ENCODE measurements at regions not wholly inside any gene's neighbourhood (a gene's known extent, or its start where the extent isn't known, plus 50 kb on each side); places are given as distances from the start of the nearest gene placed in this dataset.

GRCh38 chr13:97141564-97142005, 80.5 kb upstream of the MBNL2 start (continued):
- TF ChIP-seq CEBPB (IDR thresholded peaks at IDR 0.05; ENCODE audit: borderline replicate concordance, low read depth, low read length): peak; percentile 38; the same call in 1 of the 2 replicates
- TF ChIP-seq ZNF441 (CRISPR knock-in tag; IDR thresholded peaks at IDR 0.05; ENCODE audit: borderline replicate concordance): peak; percentile 65; the same call in 1 of the 2 replicates
- TF ChIP-seq, protein P1, sequence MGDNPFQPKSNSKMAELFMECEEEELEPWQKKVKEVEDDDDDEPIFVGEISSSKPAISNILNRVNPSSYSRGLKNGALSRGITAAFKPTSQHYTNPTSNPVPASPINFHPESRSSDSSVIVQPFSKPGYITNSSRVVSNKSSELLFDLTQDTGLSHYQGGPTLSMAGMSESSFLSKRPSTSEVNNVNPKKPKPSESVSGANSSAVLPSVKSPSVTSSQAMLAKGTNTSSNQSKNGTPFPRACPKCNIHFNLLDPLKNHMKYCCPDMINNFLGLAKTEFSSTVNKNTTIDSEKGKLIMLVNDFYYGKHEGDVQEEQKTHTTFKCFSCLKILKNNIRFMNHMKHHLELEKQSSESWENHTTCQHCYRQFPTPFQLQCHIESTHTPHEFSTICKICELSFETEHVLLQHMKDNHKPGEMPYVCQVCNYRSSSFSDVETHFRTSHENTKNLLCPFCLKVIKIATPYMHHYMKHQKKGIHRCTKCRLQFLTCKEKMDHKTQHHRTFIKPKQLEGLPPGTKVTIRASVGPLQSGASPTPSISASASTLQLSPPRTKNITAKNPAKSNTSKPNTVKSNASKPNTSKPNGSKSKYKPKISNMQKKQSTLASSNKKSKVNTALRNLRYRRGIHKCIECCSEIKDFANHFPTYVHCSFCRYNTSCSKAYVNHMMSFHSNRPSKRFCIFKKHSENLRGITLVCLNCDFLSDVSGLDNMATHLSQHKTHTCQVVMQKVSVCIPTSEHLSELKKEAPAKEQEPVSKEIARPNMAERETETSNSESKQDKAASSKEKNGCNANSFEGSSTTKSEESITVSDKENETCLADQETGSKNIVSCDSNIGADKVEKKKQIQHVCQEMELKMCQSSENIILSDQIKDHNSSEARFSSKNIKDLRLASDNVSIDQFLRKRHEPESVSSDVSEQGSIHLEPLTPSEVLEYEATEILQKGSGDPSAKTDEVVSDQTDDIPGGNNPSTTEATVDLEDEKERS (CRISPR knock-in tag; IDR thresholded peaks at IDR 0.05): 0 out of 2 replicates have a peak, but pooled peaks have one; percentile 28
- TF ChIP-seq THRA (CRISPR knock-in tag; IDR thresholded peaks at IDR 0.05; ENCODE audit: borderline replicate concordance): 0 out of 2 replicates have a peak, but pooled peaks have one; percentile 28
- TF ChIP-seq ZMAT3 (CRISPR knock-in tag; conservative IDR thresholded peaks at IDR 0.05): no peak
- TF ChIP-seq, protein P2, sequence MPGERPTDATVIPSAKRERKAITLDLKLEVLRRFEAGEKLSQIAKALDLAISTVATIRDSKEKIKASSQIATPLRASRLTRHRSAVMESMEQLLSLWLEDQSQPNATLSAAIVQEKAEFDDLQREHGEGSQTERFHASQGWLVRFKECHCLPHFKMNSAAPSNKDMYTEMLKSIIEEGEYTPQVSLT (CRISPR knock-in tag; IDR thresholded peaks at IDR 0.05; ENCODE audit: borderline replicate concordance, low read depth): no peak
- TF ChIP-seq, protein P3, sequence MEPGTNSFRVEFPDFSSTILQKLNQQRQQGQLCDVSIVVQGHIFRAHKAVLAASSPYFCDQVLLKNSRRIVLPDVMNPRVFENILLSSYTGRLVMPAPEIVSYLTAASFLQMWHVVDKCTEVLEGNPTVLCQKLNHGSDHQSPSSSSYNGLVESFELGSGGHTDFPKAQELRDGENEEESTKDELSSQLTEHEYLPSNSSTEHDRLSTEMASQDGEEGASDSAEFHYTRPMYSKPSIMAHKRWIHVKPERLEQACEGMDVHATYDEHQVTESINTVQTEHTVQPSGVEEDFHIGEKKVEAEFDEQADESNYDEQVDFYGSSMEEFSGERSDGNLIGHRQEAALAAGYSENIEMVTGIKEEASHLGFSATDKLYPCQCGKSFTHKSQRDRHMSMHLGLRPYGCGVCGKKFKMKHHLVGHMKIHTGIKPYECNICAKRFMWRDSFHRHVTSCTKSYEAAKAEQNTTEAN (CRISPR knock-in tag; conservative IDR thresholded peaks at IDR 0.05): peak; percentile 100
- TF ChIP-seq FOXK2 (IDR thresholded peaks at IDR 0.05): peak; percentile 19; the same call in 1 of the 2 replicates
- TF ChIP-seq LRRFIP1 (CRISPR knock-in tag; conservative IDR thresholded peaks at IDR 0.05): no peak
- TF ChIP-seq MEIS1 (CRISPR knock-in tag; IDR thresholded peaks at IDR 0.05; ENCODE audit: borderline replicate concordance): 0 out of 2 replicates have a peak, but pooled peaks have one; percentile 22
- peak; percentile 96 for TF ChIP-seq TEAD3 (CRISPR knock-in tag; optimal IDR thresholded peaks at IDR 0.05; ENCODE audit: borderline replicate concordance)
- peak; percentile 93 for TF ChIP-seq XRCC5 (optimal IDR thresholded peaks at IDR 0.05; ENCODE audit: low read length)
- peak; percentile 70; the same call in 1 of the 2 replicates for TF ChIP-seq NCOR1 (IDR thresholded peaks at IDR 0.05; ENCODE audit: borderline replicate concordance, low read length)
- peak; percentile 48; the same call in 1 of the 2 replicates for TF ChIP-seq ZKSCAN8 (CRISPR knock-in tag; IDR thresholded peaks at IDR 0.05; ENCODE audit: borderline replicate concordance)
- TF ChIP-seq ZKSCAN1 (IDR thresholded peaks at IDR 0.05; ENCODE audit: low read length): no peak
- peak; percentile 78; the same call in 1 of the 2 replicates for TF ChIP-seq ZNF556 (CRISPR knock-in tag; IDR thresholded peaks at IDR 0.05; ENCODE audit: borderline replicate concordance)
- peak; percentile 65 for TF ChIP-seq RXRB (CRISPR knock-in tag; IDR thresholded peaks at IDR 0.05; ENCODE audit: borderline replicate concordance)
- peak; percentile 50; the same call in 1 of the 2 replicates for TF ChIP-seq SP5 (CRISPR knock-in tag; IDR thresholded peaks at IDR 0.05; ENCODE audit: borderline replicate concordance, low read depth)
- no peak for TF ChIP-seq MZF1 (CRISPR knock-in tag; IDR thresholded peaks at IDR 0.05; ENCODE audit: borderline replicate concordance)
- TF ChIP-seq JUND (CRISPR knock-in tag; IDR thresholded peaks at IDR 0.05): peak; percentile 98
- TF ChIP-seq BHLHE40 (IDR thresholded peaks at IDR 0.05; ENCODE audit: low read length): 0 out of 2 replicates have a peak, but pooled peaks have one; percentile 8
- TF ChIP-seq CREM (IDR thresholded peaks at IDR 0.05): peak; percentile 36; the same call in 1 of the 2 replicates
- TF ChIP-seq CREM (CRISPR knock-in tag; IDR thresholded peaks at IDR 0.05): no peak
